ENCODE measurements at regions not wholly inside any gene's neighbourhood (a gene's known extent, or its start where the extent isn't known, plus 50 kb on each side); places are given as distances from the start of the nearest gene placed in this dataset.

GRCh38 chr5:2475902-2476301 lies 275.6 kb downstream of the IRX2 start:
- ChIA-PET POLR2A (no interaction called here), CTCF (no interaction called here)
- no peak for DNase-seq (ENCODE audit: low read depth)

GRCh38 chr5:2472670-2473069 lies 278.8 kb downstream of the IRX2 start:
- Histone ChIP-seq H3K4me3 (ENCODE audit: low read depth, low read length) (no peak overlapping the region), H3K36me3 (ENCODE audit: control insufficient read depth, insufficient read depth, low read length) (no peaks in the 10 kb centered on the region), H3K27me3 (ENCODE audit: control insufficient read depth, insufficient read depth, low read length) (no peaks in the 10 kb centered on the region)
- no peak for TF ChIP-seq CTCF (IDR thresholded peaks at IDR 0.05; ENCODE audit: insufficient read depth, low read depth, low read length)
- ChIA-PET POLR2A (no interaction called here), CTCF (no interaction called here)
- no peak for DNase-seq (ENCODE audit: low read depth)

More at GRCh38 chr5:2475902-2476301, 275.6 kb downstream of the IRX2 start:
- Histone ChIP-seq H3K4me3 (ENCODE audit: low read depth, low read length) (no peak overlapping the region), H3K36me3 (ENCODE audit: control insufficient read depth, insufficient read depth, low read length) (no peaks in the 10 kb centered on the region), H3K27me3 (ENCODE audit: control insufficient read depth, insufficient read depth, low read length) (no peaks in the 10 kb centered on the region)
- TF ChIP-seq CTCF (IDR thresholded peaks at IDR 0.05; ENCODE audit: insufficient read depth, low read depth, low read length) = no peak

GRCh38 chr5:2471152-2471879 lies 280.2 kb downstream of the IRX2 start:
- H3K27me3 ChIP-seq (ENCODE audit: control insufficient read depth, insufficient read depth, low read length) = no peaks in the 10 kb centered on the region
- H3K4me3 ChIP-seq (ENCODE audit: low read depth, low read length) = no peak overlapping the region
- CTCF ChIA-PET = no interaction called here
- DNase-seq (ENCODE audit: low read depth) = no peak
- no peaks in the 10 kb centered on the region for H3K36me3 ChIP-seq (ENCODE audit: control insufficient read depth, insufficient read depth, low read length)
- TF ChIP-seq CTCF (IDR thresholded peaks at IDR 0.05; ENCODE audit: insufficient read depth, low read depth, low read length) = no peak
- POLR2A ChIA-PET = no interaction called here

GRCh38 chr5:2466966-2467365 lies 284.5 kb downstream of the IRX2 start:
- H3K4me3 ChIP-seq (ENCODE audit: low read depth, low read length) = no peak overlapping the region
- H3K36me3 ChIP-seq (ENCODE audit: control insufficient read depth, insufficient read depth, low read length) = no peaks in the 10 kb centered on the region
- CTCF ChIA-PET = no interaction called here
- H3K27me3 ChIP-seq (ENCODE audit: control insufficient read depth, insufficient read depth, low read length) = no peaks in the 10 kb centered on the region
- no peak for TF ChIP-seq CTCF (IDR thresholded peaks at IDR 0.05; ENCODE audit: insufficient read depth, low read depth, low read length)
- POLR2A ChIA-PET = no interaction called here
- no peak for DNase-seq (ENCODE audit: low read depth)

- Histone ChIP-seq H3K36me3 (ENCODE audit: control insufficient read depth, insufficient read depth, low read length) (no peaks in the 10 kb centered on the region), H3K4me3 (ENCODE audit: low read depth, low read length) (no peak overlapping the region), H3K27me3 (ENCODE audit: control insufficient read depth, insufficient read depth, low read length) (no peaks in the 10 kb centered on the region)
- no peak for DNase-seq (ENCODE audit: low read depth)
- ChIA-PET POLR2A (no interaction called here), CTCF (no interaction called here)
- TF ChIP-seq CTCF (IDR thresholded peaks at IDR 0.05; ENCODE audit: insufficient read depth, low read depth, low read length) = no peak
These were observed 286.1 kb downstream of the IRX2 start for GRCh38 chr5:2465383-2465782.

All from BJ (cell line).